H1 (cell line): ENCODE measurements at regions not wholly inside any gene's neighbourhood (a gene's known extent, or its start where the extent isn't known, plus 50 kb on each side); places are given as distances from the start of the nearest gene placed in this dataset.
A peak's percentile ranks its signal among the peaks of the same experiment; 100 is the strongest.

Experiments
- CEBPB ChIP-seq: IDR thresholded peaks from 2 replicates; pipeline ENCODE4 v1.6.1; 2012; ENCODE audit warnings: low read depth, low read length
- CHD2 ChIP-seq: IDR thresholded peaks from 2 replicates; pipeline ENCODE4 v1.6.1; 2012; ENCODE audit warnings: low read length, improper control_type of control experiment
- EZH2 ChIP-seq: fragments of 200-600 bp; sonication (generic); IDR thresholded peaks from 2 replicates; pipeline ENCODE4 v1.7.1; 2012; ENCODE audit warnings: low read depth, mild to moderate bottlenecking, moderate library complexity, low read length, inconsistent platforms; ENCODE audit not compliant: severe bottlenecking
- FOSL1 ChIP-seq: IDR thresholded peaks from 2 replicates; pipeline ENCODE4 v1.6.1; 2011; ENCODE audit warnings: mild to moderate bottlenecking, low read depth, low read length, moderate library complexity; ENCODE audit not compliant: insufficient read depth
- HDAC6 ChIP-seq: IDR thresholded peaks from one replicate; pipeline ENCODE4 v1.7.1; 2012; ENCODE audit warnings: low read depth, mild to moderate bottlenecking, inconsistent platforms, low read length, moderate library complexity
- POLR2A ChIP-seq, 2 experiments: IDR thresholded peaks; 1 replicate in 1 of 2; 2 replicates in 1 of 2; pipeline ENCODE4 v1.6.1; 2011; ENCODE audit warnings: low read depth in 2 of 2, low read length in 2 of 2, mild to moderate bottlenecking in 2 of 2; ENCODE audit errors: control extremely low read depth in 1 of 2
- POLR2AphosphoS5 ChIP-seq: IDR thresholded peaks from 2 replicates; pipeline ENCODE4 v1.6.1; 2011; ENCODE audit warnings: low read depth, low read length
- SIX5 ChIP-seq: IDR thresholded peaks from 2 replicates; pipeline ENCODE4 v1.6.1; 2011; ENCODE audit warnings: mild to moderate bottlenecking, low read depth, low read length
- TAF1 ChIP-seq: IDR thresholded peaks from 2 replicates; pipeline ENCODE4 v1.6.1; 2011; ENCODE audit warnings: mild to moderate bottlenecking, low read depth, low read length
- TEAD4 ChIP-seq: IDR thresholded peaks from 2 replicates; pipeline ENCODE4 v1.6.1; 2012; ENCODE audit warnings: low read depth, low read length, inconsistent platforms, mixed read lengths
- ZNF274 ChIP-seq: IDR thresholded peaks from 2 replicates; pipeline ENCODE4 v1.7.0; 2012; ENCODE audit warnings: low read length, borderline replicate concordance; ENCODE audit errors: extremely low read depth
- TF ChIP-seq, protein P1 (sequence below), 3 experiments: IDR thresholded peaks; 1 replicate in 2 of 3; 2 replicates in 1 of 3; pipeline versions ENCODE4 v1.5.1 to v1.6.1; 2011; ENCODE audit warnings: low read length in 3 of 3, mild to moderate bottlenecking in 3 of 3, inconsistent platforms in 2 of 3, low read depth in 1 of 3, moderate library complexity in 1 of 3; ENCODE audit not compliant: insufficient read depth in 1 of 3; ENCODE audit errors: control extremely low read depth in 1 of 3
- TF ChIP-seq, protein P2 (sequence below): IDR thresholded peaks from 2 replicates; pipeline ENCODE4 v1.6.1; 2012; ENCODE audit warnings: inconsistent platforms

DNA sequence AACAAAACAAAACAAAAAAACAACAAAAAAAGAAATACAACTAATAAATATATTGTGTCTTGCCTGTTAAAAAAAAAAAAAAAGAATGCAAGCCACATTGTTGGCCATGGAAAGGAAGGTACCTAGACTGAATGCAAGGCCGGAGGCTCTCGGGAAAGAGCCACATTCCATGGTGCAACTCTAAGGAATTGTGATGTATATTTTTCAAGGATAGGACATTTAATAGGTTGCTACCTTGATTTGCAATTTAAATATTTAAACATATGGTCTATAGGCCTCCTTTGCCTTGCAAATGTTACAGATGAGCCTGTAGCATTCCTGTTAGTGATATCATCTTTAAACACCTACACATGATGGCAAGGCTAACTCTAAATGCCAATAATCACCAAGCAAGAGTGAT lies 650.9 kb downstream of the TOX3 start:
- TF ChIP-seq SIX5: no peak
- TF ChIP-seq, protein P1, sequence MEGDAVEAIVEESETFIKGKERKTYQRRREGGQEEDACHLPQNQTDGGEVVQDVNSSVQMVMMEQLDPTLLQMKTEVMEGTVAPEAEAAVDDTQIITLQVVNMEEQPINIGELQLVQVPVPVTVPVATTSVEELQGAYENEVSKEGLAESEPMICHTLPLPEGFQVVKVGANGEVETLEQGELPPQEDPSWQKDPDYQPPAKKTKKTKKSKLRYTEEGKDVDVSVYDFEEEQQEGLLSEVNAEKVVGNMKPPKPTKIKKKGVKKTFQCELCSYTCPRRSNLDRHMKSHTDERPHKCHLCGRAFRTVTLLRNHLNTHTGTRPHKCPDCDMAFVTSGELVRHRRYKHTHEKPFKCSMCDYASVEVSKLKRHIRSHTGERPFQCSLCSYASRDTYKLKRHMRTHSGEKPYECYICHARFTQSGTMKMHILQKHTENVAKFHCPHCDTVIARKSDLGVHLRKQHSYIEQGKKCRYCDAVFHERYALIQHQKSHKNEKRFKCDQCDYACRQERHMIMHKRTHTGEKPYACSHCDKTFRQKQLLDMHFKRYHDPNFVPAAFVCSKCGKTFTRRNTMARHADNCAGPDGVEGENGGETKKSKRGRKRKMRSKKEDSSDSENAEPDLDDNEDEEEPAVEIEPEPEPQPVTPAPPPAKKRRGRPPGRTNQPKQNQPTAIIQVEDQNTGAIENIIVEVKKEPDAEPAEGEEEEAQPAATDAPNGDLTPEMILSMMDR (IDR thresholded peaks at IDR 0.05; ENCODE audit: control extremely low read depth in 1 of 3, insufficient read depth in 1 of 3, low read depth in 1 of 3, low read length in 3 of 3): no peak
- TF ChIP-seq FOSL1: no peak
- TF ChIP-seq, protein P2, sequence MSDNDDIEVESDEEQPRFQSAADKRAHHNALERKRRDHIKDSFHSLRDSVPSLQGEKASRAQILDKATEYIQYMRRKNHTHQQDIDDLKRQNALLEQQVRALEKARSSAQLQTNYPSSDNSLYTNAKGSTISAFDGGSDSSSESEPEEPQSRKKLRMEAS: no peak
- no peak for TF ChIP-seq CHD2
- TF ChIP-seq TAF1: no peak
- TF ChIP-seq CEBPB: no peak
- TF ChIP-seq POLR2AphosphoS5: no peak
- TF ChIP-seq EZH2: no peak
- TF ChIP-seq POLR2A (IDR thresholded peaks at IDR 0.05; ENCODE audit: control extremely low read depth in 1 of 2, low read depth in 2 of 2, low read length in 2 of 2): no peak
- peak; percentile 61; the same call in 1 of the 2 replicates for TF ChIP-seq TEAD4
- no peak for TF ChIP-seq HDAC6
- no peak for TF ChIP-seq ZNF274
